IMR-90 (cell line): ENCODE measurements at regions not wholly inside any gene's neighbourhood (a gene's known extent, or its start where the extent isn't known, plus 50 kb on each side); places are given as distances from the start of the nearest gene placed in this dataset.
A peak's percentile ranks its signal among the peaks of the same experiment; 100 is the strongest.

ENCODE experiments used
- ATAC-seq: fragments of 200-7000 bp; cut with Tn5 transposase; 2 replicates; pipeline ENCODE4 v1.9.1; 2020; ENCODE audit warnings: low read depth, mild to moderate bottlenecking, moderate library complexity
- BruUV-seq: library from RNA; stranded (reverse); fragments of 400-500 nt; replicated peaks from 2 replicates; lab custom pipeline; 2021; lab: Mats Ljungman, UMichigan
- CTCF ChIA-PET: fragments of 300-600 bp; formaldehyde crosslinking; extraction: SDS; loops from one replicate; lab custom pipeline; 2021; ENCODE audit warnings: antibody characterized with exemption; lab: Yijun Ruan, JAX
- POLR2A ChIA-PET: fragments of 300-600 bp; sonication (Branson Sonifier 250); formaldehyde crosslinking; loops from one replicate; lab custom pipeline; 2022; ENCODE audit warnings: antibody characterized with exemption; ENCODE audit not compliant: unreplicated experiment; lab: Charles Lee
- DNase-seq: peaks from one replicate; pipeline ENCODE4 v3.0.0; 2013
- H2AFZ ChIP-seq: replicated peaks from 2 replicates; pipeline ENCODE3; 2013; ENCODE audit warnings: low read length, mild to moderate bottlenecking; ENCODE audit not compliant: poor library complexity
- H2AK5ac ChIP-seq: 2 replicates; pipeline ENCODE4 v1.6.1; 2013; ENCODE audit warnings: low read depth, low read length, inconsistent platforms
- H2AK9ac ChIP-seq: replicated peaks from 2 replicates; pipeline ENCODE3; 2013; ENCODE audit warnings: mild to moderate bottlenecking, low read depth, low read length, moderate library complexity; ENCODE audit not compliant: poor library complexity
- H2BK120ac ChIP-seq: 2 replicates; pipeline ENCODE4 v1.6.1; 2013; ENCODE audit warnings: low read depth, low read length, inconsistent platforms
- H2BK15ac ChIP-seq: 3 replicates; pipeline ENCODE4 v1.6.1; 2013; ENCODE audit warnings: low read depth, low read length, inconsistent platforms
- H2BK20ac ChIP-seq: 2 replicates; pipeline ENCODE4 v1.6.1; 2013; ENCODE audit warnings: low read depth, mild to moderate bottlenecking, inconsistent platforms, low read length, moderate library complexity
- H2BK5ac ChIP-seq: 2 replicates; pipeline ENCODE4 v1.6.1; 2013; ENCODE audit warnings: mild to moderate bottlenecking, low read depth, low read length, inconsistent platforms; ENCODE audit not compliant: poor library complexity, severe bottlenecking
- H3K14ac ChIP-seq: replicated peaks from 2 replicates; pipeline ENCODE4 v1.6.1; 2013; ENCODE audit warnings: low read depth, low read length, inconsistent platforms
- H3K18ac ChIP-seq: 2 replicates; pipeline ENCODE4 v1.6.1; 2013; ENCODE audit warnings: low read depth, low read length, control low read depth
- H3K23ac ChIP-seq: 2 replicates; pipeline ENCODE4 v1.6.1; 2013; ENCODE audit warnings: low read depth, low read length, inconsistent platforms
- H3K27ac ChIP-seq: 2 replicates; pipeline ENCODE4 v1.5.1; 2013; ENCODE audit warnings: mild to moderate bottlenecking, control low read depth, low read length; ENCODE audit not compliant: insufficient read depth
- H3K27me3 ChIP-seq: 2 replicates; pipeline ENCODE4 v1.6.1; 2013; ENCODE audit warnings: low read length; ENCODE audit not compliant: control insufficient read depth, insufficient read depth
- H3K36me3 ChIP-seq: 2 replicates; pipeline ENCODE4 v1.6.1; 2013; ENCODE audit warnings: low read length, mixed read lengths; ENCODE audit not compliant: control insufficient read depth, insufficient read depth
- H3K4ac ChIP-seq: 2 replicates; pipeline ENCODE4 v1.6.1; 2013; ENCODE audit warnings: low read depth, low read length, inconsistent platforms
- H3K4me1 ChIP-seq: 2 replicates; pipeline ENCODE4 v1.6.1; 2013; ENCODE audit warnings: low read length, mixed read lengths; ENCODE audit not compliant: control insufficient read depth, insufficient read depth
- H3K4me2 ChIP-seq: 2 replicates; pipeline ENCODE4 v1.6.1; 2013; ENCODE audit warnings: low read depth, mild to moderate bottlenecking, control low read depth, low read length, moderate library complexity
- H3K4me3 ChIP-seq: 2 replicates; pipeline ENCODE4 v1.5.1; 2013; ENCODE audit warnings: low read depth, mild to moderate bottlenecking, control low read depth, low read length, moderate library complexity; ENCODE audit not compliant: insufficient read depth
- H3K56ac ChIP-seq: 2 replicates; pipeline ENCODE4 v1.6.1; 2013; ENCODE audit warnings: low read length, inconsistent platforms; ENCODE audit not compliant: insufficient read depth; ENCODE audit errors: extremely low read depth
- H3K79me1 ChIP-seq, 2 experiments: 2 replicates each; pipeline ENCODE4 v1.6.1; 2013; ENCODE audit warnings: low read length in 2 of 2, inconsistent platforms in 1 of 2, low read depth in 1 of 2
- H3K9ac ChIP-seq: 2 replicates; pipeline ENCODE4 v1.6.1; 2013; ENCODE audit warnings: low read depth, low read length, control low read depth
- H3K9me1 ChIP-seq: 2 replicates; pipeline ENCODE4 v1.6.1; 2013; ENCODE audit warnings: low read length, inconsistent platforms; ENCODE audit not compliant: insufficient read depth
- H3K9me3 ChIP-seq: 2 replicates; pipeline ENCODE4 v1.6.1; 2013; ENCODE audit warnings: low read length; ENCODE audit not compliant: control insufficient read depth, insufficient read depth
- H4K20me1 ChIP-seq: 2 replicates; pipeline ENCODE4 v1.6.1; 2013; ENCODE audit warnings: low read length, inconsistent platforms; ENCODE audit not compliant: insufficient read depth
- H4K5ac ChIP-seq: 2 replicates; pipeline ENCODE4 v1.6.1; 2013; ENCODE audit warnings: mild to moderate bottlenecking, low read depth, low read length, control low read depth
- H4K8ac ChIP-seq, 2 experiments: 2 replicates each; pipeline ENCODE4 v1.6.1; 2013; ENCODE audit warnings: low read depth in 2 of 2, low read length in 2 of 2, control low read depth in 1 of 2, inconsistent platforms in 1 of 2
- H4K91ac ChIP-seq: 2 replicates; pipeline ENCODE4 v1.6.1; 2013; ENCODE audit warnings: low read depth, low read length, inconsistent platforms; ENCODE audit not compliant: insufficient read depth
- BHLHE40 ChIP-seq: fragments of 150-350 bp; IDR thresholded peaks from 2 replicates; pipeline ENCODE4 v1.6.1; 2016; ENCODE audit warnings: mild to moderate bottlenecking, low read depth, low read length
- CEBPB ChIP-seq: IDR thresholded peaks from 2 replicates; pipeline ENCODE4 v1.6.1; 2012; ENCODE audit warnings: low read depth, low read length, improper control_type of control experiment
- CHD1 ChIP-seq: IDR thresholded peaks from 2 replicates; pipeline ENCODE4 v1.6.1; 2012; ENCODE audit warnings: low read depth, low read length, improper control_type of control experiment
- CTCF ChIP-seq: conservative IDR thresholded peaks from 2 replicates; pipeline ENCODE4 v1.5.1; 2012; ENCODE audit warnings: mild to moderate bottlenecking, low read depth, low read length, improper control_type of control experiment
- ELK1 ChIP-seq: fragments of 150-350 bp; IDR thresholded peaks from 2 replicates; pipeline ENCODE4 v1.6.1; 2016; ENCODE audit warnings: low read depth, mild to moderate bottlenecking, low read length, moderate library complexity, borderline replicate concordance
- FOS ChIP-seq: fragments of 150-350 bp; IDR thresholded peaks from 2 replicates; pipeline ENCODE4 v1.6.1; 2016; ENCODE audit warnings: low read depth, low read length
- MAFK ChIP-seq: IDR thresholded peaks from 2 replicates; pipeline ENCODE4 v1.6.1; 2012; ENCODE audit warnings: low read depth, low read length, improper control_type of control experiment
- MAZ ChIP-seq: IDR thresholded peaks from 2 replicates; pipeline ENCODE4 v1.6.1; 2012; ENCODE audit warnings: low read depth, mild to moderate bottlenecking, low read length, improper control_type of control experiment, moderate library complexity, borderline replicate concordance
- MXI1 ChIP-seq: IDR thresholded peaks from 2 replicates; pipeline ENCODE4 v1.6.1; 2012; ENCODE audit warnings: low read depth, mild to moderate bottlenecking, low read length, moderate library complexity, borderline replicate concordance
- NFE2L2 ChIP-seq: fragments of 150-350 bp; IDR thresholded peaks from 2 replicates; pipeline ENCODE4 v1.6.1; 2016; ENCODE audit warnings: low read depth, mild to moderate bottlenecking, low read length
- POLR2A ChIP-seq: IDR thresholded peaks from 2 replicates; pipeline ENCODE4 v1.6.1; 2012; ENCODE audit warnings: mild to moderate bottlenecking, low read depth, low read length
- RAD21 ChIP-seq: IDR thresholded peaks from 2 replicates; pipeline ENCODE4 v1.6.1; 2012; ENCODE audit warnings: low read length, improper control_type of control experiment
- RCOR1 ChIP-seq: IDR thresholded peaks from 2 replicates; pipeline ENCODE4 v1.6.1; 2012; ENCODE audit warnings: mild to moderate bottlenecking, low read length, improper control_type of control experiment; ENCODE audit not compliant: insufficient replicate concordance
- RFX5 ChIP-seq: IDR thresholded peaks from 2 replicates; pipeline ENCODE4 v1.8.0; 2012; ENCODE audit warnings: low read depth, mild to moderate bottlenecking, low read length, moderate library complexity
- SMC3 ChIP-seq: fragments of 150-350 bp; IDR thresholded peaks from 2 replicates; pipeline ENCODE4 v1.6.1; 2016; ENCODE audit warnings: low read depth, mild to moderate bottlenecking, antibody characterized with exemption, low read length, moderate library complexity
- USF2 ChIP-seq: fragments of 150-350 bp; IDR thresholded peaks from 2 replicates; pipeline ENCODE4 v1.6.1; 2017; ENCODE audit warnings: mild to moderate bottlenecking, antibody characterized with exemption, low read length, low read depth
- WGBS, 2 experiments: methylation state at CpG; one replicate each; pipeline versions ENCODE4 v1.1.5 to v1.1.7; 2013; ENCODE audit warnings: missing lambda C conversion rate in 2 of 2; ENCODE audit not compliant: insufficient read length in 1 of 2; ENCODE audit errors: extremely low coverage in 2 of 2; 5-methylcytosine and 5-hydroxymethylcytosine counted together
- dilution Hi-C: fragments of 300-500 bp; cut with HindIII; formaldehyde crosslinking; loops from one replicate; pipeline ENCODE4 v1.14.3; 2018; ENCODE audit warnings: low sequenced_read_pairs; ENCODE audit not compliant: unreplicated experiment
- in situ Hi-C: fragments of 300-500 bp; cut with MboI; formaldehyde crosslinking; loops from 3 replicates; pipeline ENCODE4 v1.14.3; 2019; ENCODE audit warnings: low sequenced_read_pairs, inconsistent platforms, mixed read lengths
- intact Hi-C: fragments of 100-400 bp; cut with micrococcal nuclease; formaldehyde crosslinking; loops from 2 replicates; pipeline ENCODE4 v1.10.0; 2022

GRCh38 chr3:66583424-66584040 is 82.7 kb upstream of the LRIG1 start:
- H2AFZ ChIP-seq: peak overlapping the region; percentile 17
- BruUV-seq: no TSS peak
- H4K8ac ChIP-seq: no peak overlapping the region
- H3K4me3 ChIP-seq: no peak overlapping the region
- no peaks in the 10 kb centered on the region for H3K36me3 ChIP-seq
- DNase-seq (peak; percentile 51), ATAC-seq (peak; percentile 10; the same call in 1 of the 2 replicates)
- no peak overlapping the region for H3K4ac ChIP-seq
- no peak overlapping the region for H2BK15ac ChIP-seq
- H2AK5ac ChIP-seq: no peak overlapping the region
- H3K23ac ChIP-seq: no peak overlapping the region
- H3K4me2 ChIP-seq: no peak overlapping the region
- no peaks in the 10 kb centered on the region for H3K27me3 ChIP-seq
- no peak overlapping the region for H4K91ac ChIP-seq
- no peaks in the 10 kb centered on the region for H4K20me1 ChIP-seq
- no peak overlapping the region for H3K9ac ChIP-seq
- H2AK9ac ChIP-seq: no peak overlapping the region
- peak overlapping the region; percentile 7; the same call in 1 of the 2 replicates for H2BK120ac ChIP-seq
- H3K9me1 ChIP-seq: no peaks in the 10 kb centered on the region; the same call in 1 of the 2 replicates
- peaks cover 1% of the 10 kb centered on the region; the same call in 1 of the 2 replicates for H3K4me1 ChIP-seq
- no peak overlapping the region for H2BK20ac ChIP-seq
- no peak overlapping the region for H3K27ac ChIP-seq
- no peak overlapping the region for H4K5ac ChIP-seq
- H3K18ac ChIP-seq: no peak overlapping the region
- dilution Hi-C loops: no loop called here
- no peaks in the 10 kb centered on the region for H3K79me1 ChIP-seq
- no peak for TF ChIP-seq CEBPB
- TF ChIP-seq NFE2L2: no peak
- TF ChIP-seq MXI1: no peak
- TF ChIP-seq ELK1: no peak
- no peak for TF ChIP-seq BHLHE40
- TF ChIP-seq FOS: no peak
- TF ChIP-seq RCOR1: no peak
- no peak for TF ChIP-seq MAZ
- no peak for TF ChIP-seq RFX5
- no peak for TF ChIP-seq USF2
- no peak for TF ChIP-seq SMC3
- TF ChIP-seq CTCF: no peak
- TF ChIP-seq POLR2A: no peak
- no peak for TF ChIP-seq CHD1
- no peak for TF ChIP-seq MAFK
- TF ChIP-seq RAD21: no peak
- ChIA-PET CTCF (no interaction called here), POLR2A (no interaction called here)
- 80% methylated on average over 1 of the region's 4 CpGs; no CpG with 5 or more reads in 1 of the 2 experiments for WGBS, 2 experiments
- intact Hi-C loops: no loop called here
- in situ Hi-C loops: no loop called here
- H3K14ac ChIP-seq: no peak overlapping the region
- no peak overlapping the region for H3K56ac ChIP-seq
- no peaks in the 10 kb centered on the region for H3K9me3 ChIP-seq
- no peak overlapping the region for H2BK5ac ChIP-seq
